Middle frontal gyrus (tissue), 1 donor: ENCODE measurements at regions not wholly inside any gene's neighbourhood (a gene's known extent, or its start where the extent isn't known, plus 50 kb on each side); places are given as distances from the start of the nearest gene placed in this dataset.
"Not testable (repeated sequence)": the region's sequence is repeated elsewhere in the genome, so short reads cannot be mapped to it uniquely, and the experiment has no call there.

ENCODE experiments used
- DNase-seq: peaks from one replicate; pipeline ENCODE4 v3.0.0-alpha.2; 2015; ENCODE audit warnings: low spot score; ENCODE audit errors: extremely low spot score

DNA sequence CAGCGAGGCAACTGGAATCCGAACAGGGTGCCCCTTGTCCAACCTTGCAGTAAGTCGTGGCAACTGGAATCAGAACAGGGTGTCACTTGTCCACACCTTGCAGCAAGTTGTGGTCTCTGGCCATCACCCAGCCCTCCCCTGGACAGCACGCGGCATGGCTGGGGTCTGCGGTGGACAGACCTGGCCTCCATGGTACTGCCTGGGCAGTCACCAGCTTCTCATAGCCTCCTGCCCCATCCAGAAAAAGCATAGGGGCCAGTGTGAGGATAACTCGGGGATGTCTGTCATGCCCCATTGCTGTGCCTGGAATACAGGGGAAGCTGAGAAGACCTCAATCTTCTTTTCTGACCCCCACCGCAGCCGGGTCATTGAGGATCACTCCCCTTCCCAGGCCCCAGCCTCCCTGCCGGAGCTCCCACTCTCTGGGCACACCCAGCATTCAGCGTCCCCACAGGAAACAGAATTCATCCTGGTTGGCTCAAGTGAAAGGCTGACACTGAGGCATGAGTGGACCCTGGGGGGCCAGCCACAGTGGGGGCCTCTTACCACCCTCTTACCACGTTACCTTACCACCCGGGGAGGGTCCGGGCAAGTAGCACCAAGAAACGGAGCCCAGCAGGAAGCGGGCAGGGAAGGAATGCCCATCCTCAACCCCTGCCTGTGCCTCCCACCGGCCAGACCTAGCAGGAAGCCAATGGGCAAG, 68.0 kb upstream of the RAB6C start:
- no peak for DNase-seq

DNA sequence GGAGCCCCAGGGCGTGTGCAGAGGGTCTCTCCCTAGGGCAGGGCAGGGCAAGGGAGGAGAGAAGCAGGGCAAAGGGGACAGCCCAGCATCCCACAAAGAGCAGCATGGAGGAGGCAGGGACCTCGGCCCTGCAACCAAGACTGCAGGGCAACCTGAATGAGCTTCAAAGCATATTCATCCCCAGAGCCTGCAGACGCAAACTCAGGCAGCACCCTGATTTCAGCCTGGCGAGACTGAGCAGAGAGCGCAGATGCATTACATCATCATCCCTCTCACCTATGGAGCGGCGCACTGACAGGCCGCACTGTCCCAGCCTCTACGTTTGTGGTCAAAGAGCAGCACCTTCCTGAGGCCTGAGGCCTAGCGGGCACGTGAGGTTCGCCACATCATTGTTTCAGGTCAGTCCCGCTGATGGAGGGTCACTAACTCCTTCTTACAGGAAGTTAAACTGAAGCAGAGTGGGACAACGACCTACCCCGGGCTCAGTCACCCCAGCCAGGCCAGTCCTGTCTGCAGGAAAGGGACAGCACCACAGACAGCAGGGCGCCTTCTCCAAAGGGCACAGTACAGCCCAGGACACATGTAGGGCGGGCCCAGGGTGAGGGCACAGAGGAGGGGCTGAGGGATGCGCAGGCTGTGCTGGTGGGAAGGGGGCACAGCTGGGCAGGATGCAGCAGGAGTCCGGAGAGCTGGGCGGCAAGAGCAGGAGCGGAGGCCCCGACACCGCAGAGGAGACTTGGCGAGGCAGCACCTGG, 67.2 kb upstream of the RAB6C start:
- DNase-seq = no peak

DNA sequence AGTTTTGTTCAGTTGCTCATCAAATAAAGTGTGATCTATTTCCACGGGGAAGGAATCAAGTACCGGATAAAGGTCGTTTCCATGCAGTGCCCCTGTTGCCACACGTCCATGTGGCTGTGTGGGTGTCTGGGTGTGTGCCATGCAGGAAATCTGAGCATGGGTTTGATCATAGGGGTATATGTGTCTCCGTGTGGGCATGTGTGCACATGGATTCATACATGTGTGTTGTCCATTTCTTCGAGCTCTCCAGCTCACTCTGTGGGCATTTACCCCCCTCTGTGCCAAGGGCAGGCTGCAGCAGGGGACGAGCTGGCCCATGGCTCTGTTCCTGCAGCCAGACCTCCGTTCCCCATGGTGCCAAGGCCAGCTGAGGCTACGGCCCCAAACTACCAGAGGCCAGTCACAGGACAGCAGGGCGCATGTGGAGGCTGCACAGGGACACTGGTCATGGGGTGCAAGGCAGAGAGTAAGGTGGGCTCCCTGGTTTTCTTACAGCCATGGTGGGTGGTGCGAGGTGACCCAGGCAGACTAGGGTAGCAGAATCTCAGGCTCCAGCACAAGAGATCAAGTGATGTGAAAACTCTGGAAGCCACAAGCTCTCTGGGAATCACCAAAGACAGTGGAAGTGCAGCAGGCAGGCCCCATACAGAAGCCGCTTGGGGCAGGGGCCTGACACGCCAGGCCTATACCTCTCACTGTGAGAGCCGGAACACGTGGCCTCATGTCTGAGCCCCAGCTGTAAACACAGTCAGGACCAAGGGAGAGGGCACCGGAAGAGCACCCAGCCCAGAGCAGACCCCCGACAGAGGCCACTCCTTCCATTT, 66.4 kb upstream of the RAB6C start:
- no peak for DNase-seq

DNA sequence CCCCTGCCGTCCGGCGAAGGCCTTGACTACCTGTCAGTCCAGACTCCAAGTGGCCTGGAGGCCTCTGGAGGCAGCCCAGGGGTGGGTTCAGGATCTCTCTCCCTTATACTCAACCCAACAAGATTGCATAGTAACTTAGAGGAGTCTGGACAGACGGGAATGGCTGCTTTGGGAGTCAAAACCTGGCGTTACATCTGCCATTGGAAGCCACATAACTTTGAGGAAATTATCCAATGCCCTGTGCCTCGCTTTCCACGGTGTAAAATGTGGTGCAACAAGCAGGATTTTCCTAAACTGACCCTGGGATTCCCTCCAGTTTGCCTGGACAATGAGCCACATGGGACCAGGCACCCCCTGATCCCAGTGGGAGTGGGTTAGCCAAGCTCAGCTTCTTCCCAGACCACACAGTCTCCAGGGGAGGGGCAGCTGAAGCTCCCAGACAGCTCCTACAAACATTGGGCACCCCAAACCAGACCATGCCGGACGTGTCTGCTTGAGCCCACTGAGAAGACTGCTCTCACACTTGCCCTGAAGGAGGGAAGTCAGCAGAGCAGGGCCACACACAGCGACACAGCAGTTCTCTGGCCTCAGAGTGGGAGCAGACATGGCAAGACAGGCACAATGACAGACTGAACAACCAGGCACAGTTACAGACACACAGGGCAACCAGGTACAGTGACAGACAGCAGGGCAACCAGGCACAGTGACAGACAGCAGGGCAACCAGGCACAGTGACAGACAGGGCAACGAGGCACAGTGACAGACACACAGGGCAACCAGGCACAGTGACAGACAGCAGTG, 65.6 kb upstream of the RAB6C start:
- DNase-seq = no peak

DNA sequence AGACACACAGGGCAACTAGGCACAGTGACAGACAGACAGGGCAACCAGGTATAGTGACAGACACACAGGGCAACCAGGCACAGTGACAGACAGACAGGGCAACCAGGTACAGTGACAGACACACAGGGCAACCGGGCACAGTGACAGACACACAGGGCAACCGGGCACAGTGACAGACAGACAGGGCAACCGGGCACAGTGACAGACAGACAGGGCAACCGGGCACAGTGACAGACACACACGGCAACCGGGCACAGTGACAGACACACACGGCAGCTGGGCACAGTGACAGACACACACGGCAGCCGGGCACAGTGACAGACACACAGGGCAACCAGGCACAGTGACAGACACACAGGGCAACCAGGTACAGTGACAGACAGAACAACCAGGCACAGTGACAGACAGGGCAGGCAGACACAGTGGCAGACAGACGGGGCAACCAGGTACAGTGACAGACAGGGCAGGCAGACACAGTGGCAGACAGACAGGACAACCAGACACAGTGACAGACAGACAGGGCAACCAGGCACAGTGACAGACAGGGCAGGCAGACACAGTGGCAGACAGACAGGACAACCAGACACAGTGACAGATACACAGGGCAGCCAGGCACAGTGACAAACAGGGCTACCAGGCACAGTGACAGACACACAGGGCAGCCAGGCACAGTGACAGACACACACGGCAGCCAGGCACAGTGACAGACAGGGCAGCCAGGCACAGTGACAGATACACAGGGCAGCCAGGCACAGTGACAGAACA, 64.7 kb upstream of the RAB6C start:
- DNase-seq = no peak

DNA sequence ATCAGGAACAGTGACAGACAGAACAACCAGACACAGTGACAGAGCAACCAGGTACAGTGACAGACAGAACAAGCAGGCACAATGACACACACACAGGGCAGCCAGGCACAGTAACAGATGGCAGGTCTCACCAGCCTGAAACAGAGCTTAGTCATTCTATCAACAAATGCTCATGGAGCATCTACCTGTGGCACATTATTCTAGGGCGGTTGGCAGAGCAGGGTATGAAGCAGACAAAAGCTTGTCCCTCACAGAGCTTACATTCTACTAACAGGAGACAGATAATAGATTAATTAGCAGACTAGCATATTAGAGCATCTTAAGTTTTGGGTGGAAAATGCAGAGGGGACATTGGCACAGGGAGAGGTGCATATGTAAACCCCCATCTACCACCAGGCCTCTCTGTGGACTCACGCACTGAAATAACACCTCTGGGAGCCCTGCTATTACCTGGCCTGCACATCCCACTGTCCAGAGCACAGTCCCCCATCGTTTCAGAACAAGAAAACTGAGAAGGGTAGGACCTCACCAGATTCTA, 64.1 kb upstream of the RAB6C start:
- no peak for DNase-seq

DNA sequence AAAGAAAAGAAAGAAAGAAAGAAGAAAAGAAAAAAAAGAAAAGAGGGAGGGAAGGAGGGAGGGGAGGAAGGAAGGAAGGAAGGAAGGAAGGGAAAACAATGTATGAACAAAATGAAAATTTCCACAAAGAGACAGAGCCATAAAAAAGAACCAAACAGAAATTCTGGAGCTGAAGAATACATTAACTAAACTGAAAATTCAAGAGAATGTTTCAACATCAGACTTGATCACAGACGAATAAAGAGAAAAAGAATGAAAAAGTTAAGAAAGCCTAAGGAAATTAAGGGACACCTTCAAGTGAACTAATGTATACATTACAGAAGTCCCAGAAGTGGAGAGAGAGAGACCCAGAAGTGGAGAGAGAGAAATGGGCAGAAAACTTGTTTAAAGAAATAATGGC, 60.9 kb upstream of the RAB6C start:
- no peak for DNase-seq

DNA sequence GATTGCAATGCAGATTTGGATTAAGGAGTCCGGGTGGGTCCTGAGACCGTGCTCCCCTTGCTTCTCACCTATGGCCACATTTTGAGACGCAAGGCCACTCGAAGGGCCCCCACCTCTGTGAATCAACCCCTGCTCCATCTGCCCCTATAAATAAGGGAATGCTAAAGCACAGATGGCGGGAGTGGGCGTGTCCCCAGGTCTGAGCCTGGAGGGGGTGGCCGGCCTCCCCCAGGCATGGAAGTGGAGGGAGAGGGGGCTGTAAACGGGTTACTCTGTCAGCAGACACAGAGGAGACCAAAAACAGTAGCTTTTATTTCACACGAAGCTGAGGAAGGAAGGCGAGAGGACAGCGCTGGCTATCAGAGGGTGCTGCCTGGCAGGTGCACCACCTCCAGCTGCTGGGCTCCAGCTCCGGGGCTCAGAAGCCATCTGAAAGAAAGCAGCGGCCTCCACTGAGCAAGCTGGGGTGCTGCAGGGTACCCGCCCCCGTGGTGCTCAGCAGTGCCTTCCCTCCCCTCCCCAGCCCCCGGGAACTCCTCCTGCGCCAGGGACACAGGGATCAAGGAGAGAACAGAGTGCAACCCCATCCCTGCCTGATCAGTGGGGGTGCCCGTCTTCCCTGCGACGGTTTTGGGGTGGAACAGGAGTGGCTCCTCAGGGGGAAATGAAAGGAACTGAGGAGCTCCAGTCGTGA, 56.7 kb upstream of the RAB6C start:
- no peak for DNase-seq

DNA sequence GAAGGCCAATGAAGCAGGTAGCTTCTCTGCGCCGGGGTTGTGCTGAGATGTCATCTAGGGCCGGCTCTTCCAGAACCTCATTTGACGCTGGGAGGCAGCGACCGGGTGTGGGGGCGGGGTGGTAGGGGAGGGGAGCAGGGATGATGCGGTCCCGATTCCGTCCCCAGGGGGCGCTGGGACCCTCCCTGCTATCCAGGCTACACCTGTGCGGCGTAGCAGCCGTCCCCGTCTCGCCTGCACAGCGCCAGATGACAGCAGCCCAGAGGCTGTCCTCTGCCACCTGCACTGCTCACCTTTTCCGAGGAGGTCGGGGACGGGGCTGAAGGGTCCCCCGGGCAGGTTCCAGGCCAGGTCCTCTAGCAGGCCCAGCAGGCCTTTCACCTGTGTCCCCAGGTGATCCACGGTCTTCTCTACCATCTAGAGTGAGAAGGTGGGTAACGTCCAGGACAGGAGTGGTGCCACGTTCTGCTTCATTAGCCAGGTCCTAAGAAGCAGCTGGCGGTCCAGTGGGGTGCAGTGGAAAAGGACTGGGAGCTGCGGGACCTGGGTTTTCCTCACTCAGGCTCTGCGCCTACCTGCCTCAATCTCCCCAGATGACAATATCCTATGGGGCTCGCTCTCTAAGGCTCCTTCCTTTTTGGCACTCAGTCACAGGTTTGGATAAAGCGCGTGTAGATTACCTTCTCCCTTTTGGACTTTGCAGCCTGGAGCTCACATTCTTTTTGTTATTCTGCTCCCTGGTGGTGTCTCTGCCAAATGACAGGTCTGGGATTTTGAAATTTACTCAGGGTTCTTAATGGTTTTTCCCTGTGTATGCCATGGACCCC, 56.0 kb upstream of the RAB6C start:
- peak; percentile 25 for DNase-seq

DNA sequence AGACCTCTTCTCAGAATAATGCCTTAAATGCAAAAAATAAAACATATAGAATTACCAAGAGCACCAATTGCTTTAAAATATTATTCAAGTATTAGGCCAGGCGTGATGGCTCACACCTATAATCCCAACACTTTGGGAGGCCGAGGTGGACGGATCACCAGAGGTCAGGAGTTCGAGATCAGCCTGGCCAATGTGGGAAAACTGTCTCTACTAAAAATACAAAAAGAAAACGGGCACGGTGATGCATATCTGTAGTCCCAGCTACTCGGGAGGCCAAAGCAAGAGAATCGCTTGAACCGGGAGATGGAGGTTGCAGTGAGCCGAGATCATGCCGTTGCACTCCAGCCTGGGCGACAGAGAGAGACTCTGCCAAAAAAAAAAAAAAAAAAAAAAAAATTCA, 55.4 kb upstream of the RAB6C start:
- DNase-seq = not testable (repeated sequence)

DNA sequence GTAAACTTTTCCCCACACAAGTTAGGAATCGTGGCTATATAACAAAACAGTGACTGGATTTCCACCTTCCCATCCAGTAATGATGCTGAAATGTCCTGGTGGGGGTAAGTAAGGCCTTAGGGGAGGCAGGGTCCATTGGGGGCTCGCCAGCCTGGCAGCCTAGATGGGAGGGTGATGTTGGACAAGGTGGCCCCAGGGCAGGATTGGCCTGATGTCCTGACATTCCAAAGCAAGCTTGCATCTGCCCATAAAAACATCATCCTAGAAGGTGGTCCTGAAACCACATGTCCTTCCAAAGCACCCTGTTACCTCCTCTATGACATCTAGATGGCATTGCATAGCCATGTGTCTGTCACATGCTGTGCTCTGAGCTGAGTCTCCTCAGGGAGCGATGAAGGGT, 54.1 kb upstream of the RAB6C start:
- no peak for DNase-seq

DNA sequence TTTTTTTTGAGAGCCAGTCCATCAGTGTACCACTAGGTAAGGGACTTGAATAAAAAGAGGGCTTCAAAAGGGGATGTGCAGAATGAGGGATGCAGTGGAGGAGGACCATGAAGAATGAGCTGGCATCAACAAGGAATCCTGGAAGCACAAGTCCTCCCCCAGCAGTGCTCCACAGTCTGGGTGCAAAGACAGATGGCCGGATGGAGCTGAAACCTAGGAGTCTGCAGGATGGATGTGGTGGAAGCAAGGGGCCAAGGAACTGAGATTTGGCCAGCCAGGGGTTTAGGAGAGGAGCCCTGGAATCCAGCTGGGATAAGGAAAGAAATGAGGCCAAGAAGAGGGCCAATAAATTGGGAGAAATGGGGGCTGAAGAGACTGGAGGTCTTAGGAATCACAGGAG, 51.8 kb upstream of the RAB6C start:
- DNase-seq = no peak

DNA sequence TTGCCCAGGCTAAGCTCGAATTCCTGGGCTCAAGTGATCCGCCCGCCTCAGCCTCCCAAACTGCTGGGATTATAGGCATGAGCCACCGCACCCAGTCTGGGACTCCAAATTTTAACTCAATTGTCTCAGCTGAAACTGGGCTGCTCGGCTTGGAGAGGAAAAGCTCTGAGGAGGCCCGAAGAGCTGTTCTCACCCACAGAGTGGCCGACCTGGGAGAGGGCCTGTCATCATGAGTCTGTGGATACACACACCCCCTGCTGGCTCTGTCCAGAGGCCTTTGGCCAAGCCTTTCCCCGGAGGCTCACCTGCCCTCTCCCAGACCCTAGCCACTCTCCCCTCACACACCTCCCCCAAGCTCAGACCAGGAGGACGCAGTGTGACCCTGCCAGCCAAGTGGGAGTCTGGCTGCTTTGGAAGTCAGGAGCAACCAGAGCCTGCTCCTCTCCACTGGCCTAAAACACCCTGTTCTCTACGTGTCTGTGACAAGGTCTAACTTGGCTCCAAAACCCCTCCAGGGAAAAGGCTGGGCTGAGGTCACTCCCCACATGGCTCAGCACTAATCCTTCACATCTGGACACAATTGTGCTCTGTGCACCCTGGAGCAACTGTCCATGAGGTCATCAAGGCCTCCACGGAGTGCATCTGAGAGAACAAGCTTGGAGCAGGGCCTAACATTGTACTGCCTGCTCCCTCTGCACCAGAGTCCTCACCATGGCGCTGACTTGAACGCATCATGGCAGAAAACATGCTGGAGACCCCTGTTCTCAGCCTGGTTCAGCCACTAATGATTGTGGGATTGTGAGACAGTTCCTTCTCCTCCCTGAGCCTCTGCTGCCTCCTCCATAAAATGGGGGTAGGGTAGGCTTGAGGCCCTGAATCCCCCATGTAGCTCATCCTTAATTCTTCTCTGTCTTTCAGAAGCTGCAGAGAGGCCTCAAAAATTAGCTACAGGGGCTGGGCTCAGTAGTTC, 49.9 kb upstream of the RAB6C start:
- DNase-seq = peak; percentile 62
